Body of pancreas (tissue), 4 donors: ENCODE measurements at regions not wholly inside any gene's neighbourhood (a gene's known extent, or its start where the extent isn't known, plus 50 kb on each side); places are given as distances from the start of the nearest gene placed in this dataset.

Experiments
- ATAC-seq: fragments of 150-250 bp; one replicate; pipeline ENCODE4 v1.9.1; 2016
- DNase-seq, 4 donors: peaks; one replicate each; pipeline ENCODE4 v3.0.0-alpha.2; 2019
- H3K27ac ChIP-seq, 4 donors: fragments of 200-600 bp; sonication (generic); 1 replicate in 3 of 4; 2 replicates in 1 of 4; pipeline versions ENCODE4 v1.5.1 to v1.6.1; 2016 to 2019; ENCODE audit warnings: mild to moderate bottlenecking in 1 of 4, mixed read lengths in 1 of 4, moderate library complexity in 1 of 4
- H3K27me3 ChIP-seq, 2 donors: fragments of 200-600 bp; sonication (generic); one replicate each; pipeline ENCODE4 v1.6.0; 2016; ENCODE audit warnings: mild to moderate bottlenecking in 1 of 2
- H3K36me3 ChIP-seq, 2 donors: fragments of 200-600 bp; sonication (generic); replicated peaks in 1 of 2; 2 replicates each; pipeline ENCODE4 v1.5.1; 2016; ENCODE audit warnings: low read depth in 2 of 2; ENCODE audit not compliant: insufficient read depth in 1 of 2
- H3K4me1 ChIP-seq: fragments of 200-600 bp; sonication (generic); one replicate; pipeline ENCODE4 v1.6.0; 2016
- H3K4me3 ChIP-seq, 2 donors: fragments of 200-600 bp; sonication (generic); 1 replicate in 1 of 2; 2 replicates in 1 of 2; pipeline ENCODE4 v1.5.1; 2016 to 2019
- H3K9me3 ChIP-seq, 3 donors: fragments of 200-600 bp; sonication (generic); 1 replicate in 2 of 3; 2 replicates in 1 of 3; pipeline ENCODE4 v1.5.1; 2016
- POLR2A ChIP-seq, 3 donors: fragments of 450-650 bp; IDR thresholded peaks; one replicate each; pipeline ENCODE4 v1.6.1; 2016; ENCODE audit warnings: antibody characterized with exemption in 3 of 3, mild to moderate bottlenecking in 2 of 3
- WGBS, 2 donors: methylation state at CpG; one replicate each; pipeline ENCODE4 v1.1.5; 2017; 5-methylcytosine and 5-hydroxymethylcytosine counted together
- intact Hi-C: fragments of 100-400 bp; cut with DNase I; formaldehyde crosslinking; loops from one replicate; pipeline ENCODE4 v1.15.1; 2023
- TF ChIP-seq, protein P1 (sequence below), 7 experiments: fragments of 450-650 bp in 4 of 7; fragments of 200-600 bp in 3 of 7; sonication (generic) in 3 of 7; IDR thresholded peaks; one replicate each; pipeline ENCODE4 v1.5.1; 2016 to 2019; ENCODE audit warnings: antibody characterized with exemption in 7 of 7

GRCh38 chr1:217369271-217369981 is 261.5 kb downstream of the GPATCH2 start:
- H3K4me3 ChIP-seq = no peak overlapping the region
- intact Hi-C loops = no loop called here
- 41 to 53% methylated on average over 8 of the region's 8 CpGs for WGBS, 2 donors

GRCh38 chr1:217364220-217364619 is 266.7 kb downstream of the GPATCH2 start:
- no peaks in the 10 kb centered on the region for H3K4me1 ChIP-seq
- TF ChIP-seq POLR2A (IDR thresholded peaks at IDR 0.05) = no peak
- WGBS, 2 donors = 35 to 36% methylated on average over 3 of the region's 3 CpGs
- no peak for DNase-seq
- H3K27me3 ChIP-seq = no peaks in the 10 kb centered on the region
- H3K27ac ChIP-seq = no peak overlapping the region
- no peaks in the 10 kb centered on the region for H3K36me3 ChIP-seq
- H3K9me3 ChIP-seq = no peaks in the 10 kb centered on the region
- H3K4me3 ChIP-seq = no peak overlapping the region
- intact Hi-C loops = no loop called here
- no peak for ATAC-seq

More at GRCh38 chr1:217369271-217369981, 261.5 kb downstream of the GPATCH2 start:
- Histone ChIP-seq H3K27me3 (no peaks in the 10 kb centered on the region), H3K27ac (no peak overlapping the region), H3K4me1 (no peaks in the 10 kb centered on the region), H3K9me3 (no peaks in the 10 kb centered on the region), H3K36me3 (no peaks in the 10 kb centered on the region)
- TF ChIP-seq POLR2A (IDR thresholded peaks at IDR 0.05) = no peak
- TF ChIP-seq, protein P1, sequence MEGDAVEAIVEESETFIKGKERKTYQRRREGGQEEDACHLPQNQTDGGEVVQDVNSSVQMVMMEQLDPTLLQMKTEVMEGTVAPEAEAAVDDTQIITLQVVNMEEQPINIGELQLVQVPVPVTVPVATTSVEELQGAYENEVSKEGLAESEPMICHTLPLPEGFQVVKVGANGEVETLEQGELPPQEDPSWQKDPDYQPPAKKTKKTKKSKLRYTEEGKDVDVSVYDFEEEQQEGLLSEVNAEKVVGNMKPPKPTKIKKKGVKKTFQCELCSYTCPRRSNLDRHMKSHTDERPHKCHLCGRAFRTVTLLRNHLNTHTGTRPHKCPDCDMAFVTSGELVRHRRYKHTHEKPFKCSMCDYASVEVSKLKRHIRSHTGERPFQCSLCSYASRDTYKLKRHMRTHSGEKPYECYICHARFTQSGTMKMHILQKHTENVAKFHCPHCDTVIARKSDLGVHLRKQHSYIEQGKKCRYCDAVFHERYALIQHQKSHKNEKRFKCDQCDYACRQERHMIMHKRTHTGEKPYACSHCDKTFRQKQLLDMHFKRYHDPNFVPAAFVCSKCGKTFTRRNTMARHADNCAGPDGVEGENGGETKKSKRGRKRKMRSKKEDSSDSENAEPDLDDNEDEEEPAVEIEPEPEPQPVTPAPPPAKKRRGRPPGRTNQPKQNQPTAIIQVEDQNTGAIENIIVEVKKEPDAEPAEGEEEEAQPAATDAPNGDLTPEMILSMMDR (IDR thresholded peaks at IDR 0.05) = no peak
- ATAC-seq = no peak
- DNase-seq = no peak

DNA sequence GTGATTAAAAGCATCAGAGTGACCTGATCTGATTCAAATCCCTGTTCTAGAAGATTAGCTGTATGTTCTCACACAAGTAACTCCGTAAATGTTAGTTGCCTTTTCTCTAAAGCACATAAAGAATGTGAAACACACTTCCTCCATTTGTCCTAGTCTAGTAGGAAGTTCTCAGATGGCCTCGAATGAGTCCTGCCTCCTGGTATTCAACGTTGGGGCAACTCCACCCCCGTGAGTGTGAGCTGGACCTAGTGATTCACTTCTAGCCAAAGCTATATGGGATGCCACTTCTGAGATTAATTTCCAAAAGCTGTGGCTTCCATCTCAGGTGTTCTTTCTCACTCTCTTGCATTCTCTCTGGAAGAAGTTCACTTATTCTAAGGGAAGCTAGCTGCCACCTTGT is 267.6 kb downstream of the GPATCH2 start:
- H3K9me3 ChIP-seq = no peaks in the 10 kb centered on the region
- H3K36me3 ChIP-seq = no peaks in the 10 kb centered on the region
- intact Hi-C loops = no loop called here
- no peak overlapping the region for H3K27ac ChIP-seq
- DNase-seq (no peak), ATAC-seq (no peak)
- H3K4me1 ChIP-seq = no peaks in the 10 kb centered on the region
- no peak overlapping the region for H3K4me3 ChIP-seq
- WGBS, 2 donors = 35 to 39% methylated on average over 4 of the region's 4 CpGs
- no peaks in the 10 kb centered on the region for H3K27me3 ChIP-seq
- TF ChIP-seq, protein P1 (IDR thresholded peaks at IDR 0.05) = no peak
- no peak for TF ChIP-seq POLR2A (IDR thresholded peaks at IDR 0.05)

DNA sequence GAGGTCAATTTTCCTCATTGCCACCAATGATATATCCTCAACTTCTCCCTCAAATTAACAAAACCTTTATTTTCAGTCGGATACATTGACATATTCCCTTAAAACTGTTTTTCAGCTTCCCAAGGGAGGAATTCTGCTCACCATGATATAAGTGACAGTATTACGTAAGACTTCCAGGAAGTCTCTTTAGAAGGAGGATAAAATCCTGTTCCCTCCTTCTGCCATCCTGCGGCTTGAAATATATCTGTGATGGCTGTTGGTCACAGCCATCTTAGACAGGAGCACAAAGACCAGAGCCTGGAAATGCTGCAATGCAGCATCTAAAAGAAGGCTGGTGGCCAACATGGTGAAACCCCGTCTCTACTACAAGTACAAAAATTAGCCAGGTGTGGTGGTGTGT is 270.4 kb downstream of the GPATCH2 start:
- TF ChIP-seq, protein P1 (IDR thresholded peaks at IDR 0.05) = no peak
- TF ChIP-seq POLR2A (IDR thresholded peaks at IDR 0.05) = no peak
- 81 to 82% methylated on average over 4 of the region's 4 CpGs for WGBS, 2 donors
- DNase-seq (no peak), ATAC-seq (no peak)
- Histone ChIP-seq H3K4me3 (no peak overlapping the region), H3K9me3 (no peaks in the 10 kb centered on the region), H3K27me3 (no peaks in the 10 kb centered on the region), H3K36me3 (no peaks in the 10 kb centered on the region), H3K27ac (no peak overlapping the region), H3K4me1 (no peaks in the 10 kb centered on the region)
- intact Hi-C loops = no loop called here

GRCh38 chr1:217354895-217355294 is 276.0 kb downstream of the GPATCH2 start:
- Histone ChIP-seq H3K4me3 (no peak overlapping the region), H3K9me3 (no peaks in the 10 kb centered on the region), H3K27ac (no peak overlapping the region), H3K4me1 (no peaks in the 10 kb centered on the region), H3K36me3 (no peaks in the 10 kb centered on the region), H3K27me3 (no peaks in the 10 kb centered on the region)
- DNase-seq (no peak), ATAC-seq (no peak)
- intact Hi-C loops = no loop called here
- 57 to 60% methylated on average over 3 of the region's 3 CpGs for WGBS, 2 donors
- TF ChIP-seq, protein P1 (IDR thresholded peaks at IDR 0.05) = no peak
- TF ChIP-seq POLR2A (IDR thresholded peaks at IDR 0.05) = no peak
